Pancreas (tissue), 10 donors: ENCODE measurements at regions not wholly inside any gene's neighbourhood (a gene's known extent, or its start where the extent isn't known, plus 50 kb on each side); places are given as distances from the start of the nearest gene placed in this dataset.
A peak's percentile ranks its signal among the peaks of the same experiment; 100 is the strongest.

Experiments
- ATAC-seq, 4 donors: fragments of 200-7000 bp; cut with Tn5 transposase; one replicate each; pipeline versions ENCODE4 v1.8.0 to v1.9.1; 2020; ENCODE audit warnings: mild to moderate bottlenecking in 4 of 4, moderate library complexity in 4 of 4
- DNase-seq, 6 donors: peaks; one replicate each; pipeline ENCODE4 v3.0.0-alpha.2; 2020
- FAIRE-seq: peaks from 2 replicates; lab custom pipeline; 2012; peaks lifted over from hg19 to GRCh38; lab: Jason Lieb, UNC
- H3K27ac ChIP-seq, 4 donors: fragments of 200-600 bp; sonication (generic); 1 replicate in 3 of 4; 2 replicates in 1 of 4; pipeline versions ENCODE4 v1.5.0 to v1.8.0; 2020
- H3K27me3 ChIP-seq, 4 donors: fragments of 200-600 bp; one replicate each; pipeline ENCODE4 v1.8.0; 2021
- H3K36me3 ChIP-seq, 3 donors: fragments of 200-600 bp; sonication (generic) in 1 of 3; one replicate each; pipeline versions ENCODE4 v1.5.0 to v1.8.0; 2020 to 2021
- H3K4me1 ChIP-seq, 3 donors: fragments of 200-600 bp; one replicate each; pipeline ENCODE4 v1.8.0; 2021
- H3K4me3 ChIP-seq, 4 donors: fragments of 200-600 bp; sonication (generic) in 2 of 4; one replicate each; pipeline versions ENCODE4 v1.5.0 to v1.8.0; 2020 to 2021
- H3K9me3 ChIP-seq, 4 donors: fragments of 200-600 bp; one replicate each; pipeline ENCODE4 v1.8.0; 2021
- WGBS, 2 donors: extraction: QIAGEN DNeasy Blood & Tissue Kit; methylation state at CpG; one replicate each; pipeline ENCODE4 v1.1.7; 2013; 5-methylcytosine and 5-hydroxymethylcytosine counted together
- intact Hi-C, 3 donors: fragments of 100-400 bp; cut with DNase I; formaldehyde crosslinking; loops; one replicate each; pipeline versions ENCODE4 v1.11.1 to v1.14.2; 2022
- TF ChIP-seq, protein P1 (sequence below), 4 donors: fragments of 200-600 bp; sonication (generic) in 3 of 4; IDR thresholded peaks; one replicate each; pipeline versions ENCODE4 v1.5.0 to v1.8.0; 2021; ENCODE audit warnings: antibody characterized with exemption in 4 of 4
- donor health status: healthy with polysubstance abuse.
- donor health status: DM: no; HTN: no; CAD: no; lungs with moderate emphysema.
- donor health status: DM: no; HTN: no; CAD: no.
- donor health status: control.
- donor health status: control.
- donor health status: Bipolar disorder and iron deficiency.
- donor health status: DM: yes; HTN: yes; CAD: no.
- donor health status: DM: no; HTN: no; CAD: no.
- donor health status: DM: no; HTN: no; CAD: no.
- donor health status: DM: yes; HTN: yes; CAD: no.

- Histone ChIP-seq H3K36me3 (no peaks in the 10 kb centered on the region), H3K9me3 (no peaks in the 10 kb centered on the region), H3K4me3 (no peak overlapping the region), H3K4me1 (peaks cover 0 to 4% (median 0%) of the 10 kb centered on the region in 3 donors), H3K27me3 (peaks cover 0 to 10% (median 5%) of the 10 kb centered on the region in 4 donors), H3K27ac (no peak overlapping the region)
- intact Hi-C loops = no loop called here
- FAIRE-seq (no peak), DNase-seq (no peak), ATAC-seq (no peak)
- 72 to 77% methylated on average over 1 of the region's 1 CpG for WGBS, 2 donors
- TF ChIP-seq, protein P1, sequence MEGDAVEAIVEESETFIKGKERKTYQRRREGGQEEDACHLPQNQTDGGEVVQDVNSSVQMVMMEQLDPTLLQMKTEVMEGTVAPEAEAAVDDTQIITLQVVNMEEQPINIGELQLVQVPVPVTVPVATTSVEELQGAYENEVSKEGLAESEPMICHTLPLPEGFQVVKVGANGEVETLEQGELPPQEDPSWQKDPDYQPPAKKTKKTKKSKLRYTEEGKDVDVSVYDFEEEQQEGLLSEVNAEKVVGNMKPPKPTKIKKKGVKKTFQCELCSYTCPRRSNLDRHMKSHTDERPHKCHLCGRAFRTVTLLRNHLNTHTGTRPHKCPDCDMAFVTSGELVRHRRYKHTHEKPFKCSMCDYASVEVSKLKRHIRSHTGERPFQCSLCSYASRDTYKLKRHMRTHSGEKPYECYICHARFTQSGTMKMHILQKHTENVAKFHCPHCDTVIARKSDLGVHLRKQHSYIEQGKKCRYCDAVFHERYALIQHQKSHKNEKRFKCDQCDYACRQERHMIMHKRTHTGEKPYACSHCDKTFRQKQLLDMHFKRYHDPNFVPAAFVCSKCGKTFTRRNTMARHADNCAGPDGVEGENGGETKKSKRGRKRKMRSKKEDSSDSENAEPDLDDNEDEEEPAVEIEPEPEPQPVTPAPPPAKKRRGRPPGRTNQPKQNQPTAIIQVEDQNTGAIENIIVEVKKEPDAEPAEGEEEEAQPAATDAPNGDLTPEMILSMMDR (IDR thresholded peaks at IDR 0.05) = no peak
These were observed 127.1 kb upstream of the ITGA1 start for GRCh38 chr5:52660621-52661020.

- FAIRE-seq (peak; percentile 5), ATAC-seq (no peak), DNase-seq (no peak)
- TF ChIP-seq, protein P1 (IDR thresholded peaks at IDR 0.05) = no peak
- H3K27me3 ChIP-seq = peaks cover 0 to under 1% (median 0%) of the 10 kb centered on the region in 4 donors
- H3K36me3 ChIP-seq = no peaks in the 10 kb centered on the region
- no peak overlapping the region for H3K4me3 ChIP-seq
- intact Hi-C loops = no loop called here
- WGBS, 2 donors = 47 to 48% methylated on average over 2 of the region's 2 CpGs
- H3K4me1 ChIP-seq = peaks cover 0 to 1% (median 0%) of the 10 kb centered on the region in 3 donors
- H3K9me3 ChIP-seq = no peaks in the 10 kb centered on the region
- H3K27ac ChIP-seq = no peak overlapping the region
These were observed 125.7 kb upstream of the ITGA1 start for GRCh38 chr5:52661903-52662595.

- intact Hi-C loops = no loop called here
- Histone ChIP-seq H3K36me3 (no peaks in the 10 kb centered on the region), H3K4me1 (no peaks in the 10 kb centered on the region), H3K4me3 (no peak overlapping the region), H3K27ac (no peak overlapping the region), H3K9me3 (no peaks in the 10 kb centered on the region), H3K27me3 (no peaks in the 10 kb centered on the region)
- WGBS, 2 donors = 19 to 29% methylated on average over 2 of the region's 2 CpGs
- ATAC-seq = no peak
- TF ChIP-seq, protein P1 (IDR thresholded peaks at IDR 0.05) = no peak
- FAIRE-seq = no peak
- no peak for DNase-seq
These were observed 122.2 kb upstream of the ITGA1 start for GRCh38 chr5:52665559-52665958.

DNA sequence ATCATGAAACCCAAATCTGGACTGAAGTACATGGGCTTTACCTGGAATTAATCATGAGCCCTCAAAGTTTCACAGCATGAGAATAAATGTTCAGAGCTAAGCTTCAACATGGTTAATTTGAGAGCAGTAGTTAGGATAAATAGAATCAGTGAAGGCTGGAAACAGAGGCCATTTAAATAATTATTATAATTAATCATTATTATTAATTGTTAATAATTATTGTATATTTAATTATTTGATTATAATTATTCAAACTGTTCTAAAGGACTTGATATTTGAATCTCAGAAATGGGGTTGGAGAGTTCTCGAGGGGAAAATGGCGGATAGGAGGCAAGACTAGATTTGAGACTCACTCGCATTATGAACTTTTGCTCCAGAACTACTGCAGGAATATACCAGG lies 119.6 kb upstream of the ITGA1 start:
- ATAC-seq = no peak
- 85 to 95% methylated on average over 3 of the region's 3 CpGs for WGBS, 2 donors
- H3K9me3 ChIP-seq = no peaks in the 10 kb centered on the region
- intact Hi-C loops = no loop called here
- TF ChIP-seq, protein P1 (IDR thresholded peaks at IDR 0.05) = no peak
- no peaks in the 10 kb centered on the region for H3K27me3 ChIP-seq
- no peak overlapping the region for H3K4me3 ChIP-seq
- no peaks in the 10 kb centered on the region for H3K4me1 ChIP-seq
- DNase-seq = no peak
- no peak overlapping the region for H3K27ac ChIP-seq
- H3K36me3 ChIP-seq = no peaks in the 10 kb centered on the region
- no peak for FAIRE-seq

- WGBS, 2 donors = 66 to 75% methylated on average over 20 of the region's 20 CpGs
- H3K27me3 ChIP-seq = no peaks in the 10 kb centered on the region
- H3K9me3 ChIP-seq = no peaks in the 10 kb centered on the region
- TF ChIP-seq, protein P1 (IDR thresholded peaks at IDR 0.05) = no peak
- no peak overlapping the region for H3K27ac ChIP-seq
- FAIRE-seq (no peak), DNase-seq (peak in 1 of 6 donors; percentile 34), ATAC-seq (peak in 1 of 4 donors; percentile 21)
- intact Hi-C loops = no loop called here
- no peaks in the 10 kb centered on the region for H3K36me3 ChIP-seq
- no peak overlapping the region for H3K4me3 ChIP-seq
- no peaks in the 10 kb centered on the region for H3K4me1 ChIP-seq
These were observed 119.1 kb upstream of the ITGA1 start for GRCh38 chr5:52668544-52669185.
